ENCODE measurements at regions not wholly inside any gene's neighbourhood (a gene's known extent, or its start where the extent isn't known, plus 50 kb on each side); places are given as distances from the start of the nearest gene placed in this dataset.

- H3K27me3 Mint-ChIP-seq (ENCODE audit: unreplicated experiment) = no peaks in the 10 kb centered on the region
- H3K4me1 Mint-ChIP-seq (ENCODE audit: low read depth, unreplicated experiment) = no peaks in the 10 kb centered on the region
- DNase-seq = no peak
- no peaks in the 10 kb centered on the region for H3K36me3 Mint-ChIP-seq (ENCODE audit: unreplicated experiment)
- TF ChIP-seq CTCF (IDR thresholded peaks at IDR 0.05; ENCODE audit: partially characterized antibody, unreplicated experiment) = no peak
- H3K4me3 Mint-ChIP-seq (ENCODE audit: unreplicated experiment) = no peak overlapping the region
- H3K9me3 Mint-ChIP-seq (ENCODE audit: unreplicated experiment) = no peaks in the 10 kb centered on the region
- no peak overlapping the region for H3K27ac Mint-ChIP-seq (ENCODE audit: unreplicated experiment)
Observed at GRCh38 chr7:136174477-136175125, 197.4 kb upstream of the MTPN start.

GRCh38 chr7:136173874-136174273 is 196.7 kb upstream of the MTPN start:
- H3K27ac Mint-ChIP-seq (ENCODE audit: unreplicated experiment) = no peak overlapping the region
- no peaks in the 10 kb centered on the region for H3K9me3 Mint-ChIP-seq (ENCODE audit: unreplicated experiment)
- H3K4me1 Mint-ChIP-seq (ENCODE audit: low read depth, unreplicated experiment) = no peaks in the 10 kb centered on the region
- TF ChIP-seq CTCF (IDR thresholded peaks at IDR 0.05; ENCODE audit: partially characterized antibody, unreplicated experiment) = no peak
- H3K4me3 Mint-ChIP-seq (ENCODE audit: unreplicated experiment) = no peak overlapping the region
- H3K36me3 Mint-ChIP-seq (ENCODE audit: unreplicated experiment) = no peaks in the 10 kb centered on the region
- H3K27me3 Mint-ChIP-seq (ENCODE audit: unreplicated experiment) = no peaks in the 10 kb centered on the region
- no peak for DNase-seq

GRCh38 chr7:136171233-136171632 is 194.1 kb upstream of the MTPN start:
- Mint-ChIP-seq H3K4me1 (ENCODE audit: low read depth, unreplicated experiment) (no peaks in the 10 kb centered on the region), H3K27ac (ENCODE audit: unreplicated experiment) (no peak overlapping the region), H3K9me3 (ENCODE audit: unreplicated experiment) (no peaks in the 10 kb centered on the region), H3K27me3 (ENCODE audit: unreplicated experiment) (no peaks in the 10 kb centered on the region), H3K36me3 (ENCODE audit: unreplicated experiment) (no peaks in the 10 kb centered on the region), H3K4me3 (ENCODE audit: unreplicated experiment) (no peak overlapping the region)
- TF ChIP-seq CTCF (IDR thresholded peaks at IDR 0.05; ENCODE audit: partially characterized antibody, unreplicated experiment) = no peak
- DNase-seq = no peak

GRCh38 chr7:136168821-136169220 is 191.7 kb upstream of the MTPN start:
- no peaks in the 10 kb centered on the region for H3K9me3 Mint-ChIP-seq (ENCODE audit: unreplicated experiment)
- H3K4me3 Mint-ChIP-seq (ENCODE audit: unreplicated experiment) = no peak overlapping the region
- H3K4me1 Mint-ChIP-seq (ENCODE audit: low read depth, unreplicated experiment) = no peaks in the 10 kb centered on the region
- no peak for TF ChIP-seq CTCF (IDR thresholded peaks at IDR 0.05; ENCODE audit: partially characterized antibody, unreplicated experiment)
- H3K36me3 Mint-ChIP-seq (ENCODE audit: unreplicated experiment) = no peaks in the 10 kb centered on the region
- no peak for DNase-seq
- no peak overlapping the region for H3K27ac Mint-ChIP-seq (ENCODE audit: unreplicated experiment)
- no peaks in the 10 kb centered on the region for H3K27me3 Mint-ChIP-seq (ENCODE audit: unreplicated experiment)

- H3K36me3 Mint-ChIP-seq (ENCODE audit: unreplicated experiment) = no peaks in the 10 kb centered on the region
- H3K4me1 Mint-ChIP-seq (ENCODE audit: low read depth, unreplicated experiment) = no peaks in the 10 kb centered on the region
- TF ChIP-seq CTCF (IDR thresholded peaks at IDR 0.05; ENCODE audit: partially characterized antibody, unreplicated experiment) = no peak
- no peak overlapping the region for H3K27ac Mint-ChIP-seq (ENCODE audit: unreplicated experiment)
- DNase-seq = no peak
- no peaks in the 10 kb centered on the region for H3K9me3 Mint-ChIP-seq (ENCODE audit: unreplicated experiment)
- H3K27me3 Mint-ChIP-seq (ENCODE audit: unreplicated experiment) = no peaks in the 10 kb centered on the region
- no peak overlapping the region for H3K4me3 Mint-ChIP-seq (ENCODE audit: unreplicated experiment)
Observed at GRCh38 chr7:136167991-136168390, 190.8 kb upstream of the MTPN start.

All from glutamatergic neuron (in vitro differentiated cells).